ENCODE measurements at regions not wholly inside any gene's neighbourhood (a gene's known extent, or its start where the extent isn't known, plus 50 kb on each side); places are given as distances from the start of the nearest gene placed in this dataset.
"Not testable (repeated sequence)": the region's sequence is repeated elsewhere in the genome, so short reads cannot be mapped to it uniquely, and the experiment has no call there.

GRCh38 chr7:106499897-106500296, 161.1 kb downstream of the CCDC71L start:
- Mint-ChIP-seq H3K36me3 (ENCODE audit: low read depth) (peaks cover 2% of the 10 kb centered on the region), H3K9me3 (ENCODE audit: low read depth) (peaks cover 7% of the 10 kb centered on the region), H3K4me1 (ENCODE audit: low read depth) (peaks cover 5% of the 10 kb centered on the region), H3K4me3 (ENCODE audit: unreplicated experiment) (no peak overlapping the region), H3K27me3 (ENCODE audit: low read depth) (peaks cover 6% of the 10 kb centered on the region), H3K27ac (ENCODE audit: unreplicated experiment) (no peak overlapping the region)
- DNase-seq (ENCODE audit: low spot score), result no peak
- no peak for TF ChIP-seq CTCF (IDR thresholded peaks at IDR 0.05)

- DNase-seq (ENCODE audit: low spot score); H3K27ac Mint-ChIP-seq (ENCODE audit: unreplicated experiment); H3K4me1 Mint-ChIP-seq (ENCODE audit: low read depth); H3K36me3 Mint-ChIP-seq (ENCODE audit: low read depth); H3K4me3 Mint-ChIP-seq (ENCODE audit: unreplicated experiment): not testable (repeated sequence)
- Mint-ChIP-seq H3K27me3 (ENCODE audit: low read depth) (peaks cover 11% of the 10 kb centered on the region), H3K9me3 (ENCODE audit: low read depth) (peaks cover 12% of the 10 kb centered on the region)
These were observed 163.0 kb downstream of the CCDC71L start for GRCh38 chr7:106498005-106498404.

GRCh38 chr7:106493041-106493731, 167.8 kb downstream of the CCDC71L start:
- H3K27me3 Mint-ChIP-seq (ENCODE audit: low read depth), result peaks cover 14% of the 10 kb centered on the region
- H3K9me3 Mint-ChIP-seq (ENCODE audit: low read depth), result peaks cover 12% of the 10 kb centered on the region
- TF ChIP-seq CTCF (IDR thresholded peaks at IDR 0.05), result no peak
- no peaks in the 10 kb centered on the region for H3K4me1 Mint-ChIP-seq (ENCODE audit: low read depth)
- no peak overlapping the region for H3K4me3 Mint-ChIP-seq (ENCODE audit: unreplicated experiment)
- no peak for DNase-seq (ENCODE audit: low spot score)
- H3K27ac Mint-ChIP-seq (ENCODE audit: unreplicated experiment), result no peak overlapping the region
- H3K36me3 Mint-ChIP-seq (ENCODE audit: low read depth), result peaks cover 4% of the 10 kb centered on the region

GRCh38 chr7:106488465-106488864, 172.5 kb downstream of the CCDC71L start:
- no peak for DNase-seq (ENCODE audit: low spot score)
- no peak overlapping the region for H3K4me3 Mint-ChIP-seq (ENCODE audit: unreplicated experiment)
- H3K4me1 Mint-ChIP-seq (ENCODE audit: low read depth), result peaks cover 8% of the 10 kb centered on the region
- H3K27me3 Mint-ChIP-seq (ENCODE audit: low read depth), result peaks cover 3% of the 10 kb centered on the region
- no peak for TF ChIP-seq CTCF (IDR thresholded peaks at IDR 0.05)
- H3K36me3 Mint-ChIP-seq (ENCODE audit: low read depth), result no peaks in the 10 kb centered on the region
- H3K9me3 Mint-ChIP-seq (ENCODE audit: low read depth), result no peaks in the 10 kb centered on the region
- no peak overlapping the region for H3K27ac Mint-ChIP-seq (ENCODE audit: unreplicated experiment)

- no peak overlapping the region for H3K4me3 Mint-ChIP-seq (ENCODE audit: unreplicated experiment)
- no peaks in the 10 kb centered on the region for H3K36me3 Mint-ChIP-seq (ENCODE audit: low read depth)
- no peak for DNase-seq (ENCODE audit: low spot score)
- H3K4me1 Mint-ChIP-seq (ENCODE audit: low read depth), result peaks cover 8% of the 10 kb centered on the region
- H3K27ac Mint-ChIP-seq (ENCODE audit: unreplicated experiment), result no peak overlapping the region
- H3K9me3 Mint-ChIP-seq (ENCODE audit: low read depth), result no peaks in the 10 kb centered on the region
- peaks cover 4% of the 10 kb centered on the region for H3K27me3 Mint-ChIP-seq (ENCODE audit: low read depth)
- no peak for TF ChIP-seq CTCF (IDR thresholded peaks at IDR 0.05)
These were observed 173.1 kb downstream of the CCDC71L start for GRCh38 chr7:106487892-106488291.

- H3K27ac Mint-ChIP-seq (ENCODE audit: unreplicated experiment), result no peak overlapping the region
- H3K4me3 Mint-ChIP-seq (ENCODE audit: unreplicated experiment), result no peak overlapping the region
- peaks cover 13% of the 10 kb centered on the region for H3K27me3 Mint-ChIP-seq (ENCODE audit: low read depth)
- peaks cover 8% of the 10 kb centered on the region for H3K4me1 Mint-ChIP-seq (ENCODE audit: low read depth)
- no peaks in the 10 kb centered on the region for H3K9me3 Mint-ChIP-seq (ENCODE audit: low read depth)
- no peak for TF ChIP-seq CTCF (IDR thresholded peaks at IDR 0.05)
- H3K36me3 Mint-ChIP-seq (ENCODE audit: low read depth), result no peaks in the 10 kb centered on the region
- no peak for DNase-seq (ENCODE audit: low spot score)
These were observed 174.6 kb downstream of the CCDC71L start for GRCh38 chr7:106486331-106486730.
